GM21381 (cell line): ENCODE measurements at regions not wholly inside any gene's neighbourhood (a gene's known extent, or its start where the extent isn't known, plus 50 kb on each side); places are given as distances from the start of the nearest gene placed in this dataset.
"Not testable (repeated sequence)": the region's sequence is repeated elsewhere in the genome, so short reads cannot be mapped to it uniquely, and the experiment has no call there.

Source experiments
- ATAC-seq: cut with Tn5 transposase; IDR thresholded peaks from one replicate; pipeline ENCODE4 v1.9.1; 2021; ENCODE audit warnings: mild to moderate bottlenecking, moderate library complexity; ENCODE audit not compliant: unreplicated experiment

DNA sequence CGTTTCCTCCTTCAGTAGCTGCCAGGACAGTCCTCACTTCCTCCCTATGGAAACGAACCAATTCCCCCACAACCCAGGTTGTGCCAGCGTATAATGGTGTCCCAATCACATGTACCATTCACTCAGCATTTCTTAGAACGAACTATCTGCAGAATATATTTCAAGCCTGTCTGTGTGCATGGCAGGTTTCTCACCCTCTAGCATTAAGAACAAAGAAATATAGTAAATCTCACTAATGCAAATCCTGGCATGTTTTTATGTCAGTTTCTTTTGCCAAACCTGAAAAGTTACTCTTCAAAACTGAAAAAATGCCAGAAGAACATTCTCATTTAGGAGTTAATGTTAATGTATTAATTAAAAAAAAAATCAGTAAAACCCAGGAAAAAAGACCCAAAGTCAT is 405.9 kb upstream of the KLF6 start:
- no peak for ATAC-seq

DNA sequence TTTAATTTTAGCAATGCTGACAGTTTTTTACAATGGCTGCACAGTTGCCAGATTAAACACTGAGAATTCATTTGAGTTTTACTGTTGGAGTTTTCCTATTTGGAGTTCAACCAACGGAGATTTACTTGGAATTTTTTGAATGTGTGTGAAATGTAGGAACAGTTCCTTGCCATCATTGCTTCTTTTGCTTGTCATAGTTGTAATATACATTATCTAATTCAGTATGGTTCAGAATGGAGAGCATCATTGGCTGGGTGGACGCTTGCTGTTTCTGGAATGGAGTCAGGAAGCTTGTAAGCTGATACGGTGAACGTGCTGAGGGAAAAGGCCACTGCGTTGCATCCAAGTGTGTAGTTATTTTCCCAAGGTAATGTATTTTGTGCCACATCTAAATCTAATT is 404.3 kb upstream of the KLF6 start:
- no peak for ATAC-seq

GRCh38 chr10:4188406-4188805 is 403.4 kb upstream of the KLF6 start:
- ATAC-seq = no peak

GRCh38 chr10:4186849-4187540 is 402.0 kb upstream of the KLF6 start:
- no peak for ATAC-seq

GRCh38 chr10:4183761-4184261 is 398.8 kb upstream of the KLF6 start:
- no peak for ATAC-seq

GRCh38 chr10:4181621-4182049 is 396.6 kb upstream of the KLF6 start:
- no peak for ATAC-seq

DNA sequence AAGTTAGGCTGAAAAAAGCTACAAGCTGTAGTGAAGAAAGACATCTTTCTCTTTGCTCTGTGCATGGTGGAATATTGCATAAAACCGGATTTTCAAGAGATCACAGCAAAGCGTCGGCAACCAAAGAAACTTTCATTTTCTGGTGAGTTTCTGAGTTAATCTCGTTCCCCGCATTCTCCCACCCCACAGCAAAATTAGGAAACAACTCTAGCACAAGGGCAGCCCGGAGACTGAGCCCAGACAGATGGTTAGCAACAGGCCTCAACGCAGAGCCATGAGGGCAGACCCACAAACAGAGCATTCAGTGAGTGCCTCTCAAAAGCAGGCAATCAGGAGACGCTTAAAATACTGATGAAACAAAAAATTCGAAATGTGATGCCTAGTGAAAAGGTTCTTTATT is 396.1 kb upstream of the KLF6 start:
- no peak for ATAC-seq

GRCh38 chr10:4177791-4178190 is 392.8 kb upstream of the KLF6 start:
- ATAC-seq = no peak

GRCh38 chr10:4176500-4177281 is 391.7 kb upstream of the KLF6 start:
- peak; percentile 26 for ATAC-seq

DNA sequence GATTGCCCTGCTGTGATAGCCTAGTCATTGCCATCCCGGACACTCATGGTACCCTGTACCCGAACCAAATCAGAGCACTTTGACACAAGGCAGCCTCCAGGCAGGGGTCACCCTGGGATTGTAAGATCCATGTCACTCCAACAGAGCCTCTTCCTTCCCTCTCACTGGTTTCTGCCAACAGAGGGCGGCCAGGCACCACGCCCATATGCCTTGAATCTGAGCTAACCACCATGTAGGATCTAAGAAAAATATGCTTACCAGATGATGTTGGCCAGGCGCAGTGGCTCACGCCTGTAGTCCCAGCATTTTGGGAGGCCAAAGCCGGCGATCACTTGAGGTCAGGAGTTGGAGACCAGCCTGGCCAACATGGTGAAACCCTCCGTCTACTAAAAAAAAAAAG is 389.2 kb upstream of the KLF6 start:
- ATAC-seq = no peak

DNA sequence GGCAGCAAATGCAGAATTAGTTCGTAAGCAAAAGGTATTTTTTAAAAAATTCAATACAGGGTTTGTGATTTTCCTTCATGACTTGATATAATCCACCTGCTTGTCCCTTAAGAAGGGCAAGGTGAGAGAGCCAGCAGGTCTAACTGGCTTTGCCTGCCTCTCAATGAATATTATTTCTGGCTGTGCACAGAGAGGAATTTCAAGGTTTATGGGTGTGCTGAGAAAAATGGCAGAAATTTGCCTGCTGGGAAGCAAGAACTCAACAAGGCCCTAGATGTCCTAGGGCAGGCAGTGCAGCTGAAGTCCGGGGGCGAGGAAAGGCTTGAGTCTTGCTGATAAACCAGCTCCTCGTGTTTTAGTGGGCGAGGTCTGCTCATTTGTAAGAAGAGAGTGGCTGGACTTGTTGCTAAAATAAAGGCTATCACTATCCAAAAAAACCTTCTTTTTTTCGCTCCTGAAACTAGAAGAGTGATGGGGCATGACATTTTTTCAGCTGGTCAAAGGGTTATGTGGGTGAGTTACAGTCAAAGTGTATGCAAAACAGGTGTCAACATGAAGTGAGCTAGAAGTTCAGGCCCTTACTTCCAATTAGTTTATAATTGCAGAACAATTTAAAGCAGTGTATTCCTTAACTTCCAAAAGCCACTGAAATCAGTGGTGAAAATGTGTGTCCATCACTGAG is 385.8 kb upstream of the KLF6 start:
- ATAC-seq = no peak

GRCh38 chr10:4170181-4170580 is 385.2 kb upstream of the KLF6 start:
- ATAC-seq = no peak

DNA sequence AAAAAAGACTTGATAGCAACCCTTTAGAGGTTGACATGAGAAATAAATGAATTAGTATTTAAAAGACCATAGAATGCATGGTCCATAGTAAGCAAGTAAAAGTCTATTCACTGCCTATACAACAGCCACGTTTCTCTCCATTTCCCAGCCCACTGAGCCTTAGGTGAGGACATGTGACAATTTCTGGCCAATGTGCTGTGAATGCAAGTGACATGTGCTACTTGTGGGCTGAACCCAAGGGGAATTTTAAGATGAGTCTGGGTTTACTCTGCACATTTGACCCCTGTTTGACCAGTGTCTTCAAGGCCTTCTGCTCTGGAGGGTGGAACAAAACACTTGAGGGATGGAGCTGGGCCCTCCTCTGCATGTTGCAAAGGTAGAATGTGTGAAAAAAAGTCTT is 384.4 kb upstream of the KLF6 start:
- ATAC-seq = no peak

- no peak for ATAC-seq
Measured at GRCh38 chr10:4167216-4167615, 382.2 kb upstream of the KLF6 start.

GRCh38 chr10:4162571-4163286 is 377.7 kb upstream of the KLF6 start:
- no peak for ATAC-seq

DNA sequence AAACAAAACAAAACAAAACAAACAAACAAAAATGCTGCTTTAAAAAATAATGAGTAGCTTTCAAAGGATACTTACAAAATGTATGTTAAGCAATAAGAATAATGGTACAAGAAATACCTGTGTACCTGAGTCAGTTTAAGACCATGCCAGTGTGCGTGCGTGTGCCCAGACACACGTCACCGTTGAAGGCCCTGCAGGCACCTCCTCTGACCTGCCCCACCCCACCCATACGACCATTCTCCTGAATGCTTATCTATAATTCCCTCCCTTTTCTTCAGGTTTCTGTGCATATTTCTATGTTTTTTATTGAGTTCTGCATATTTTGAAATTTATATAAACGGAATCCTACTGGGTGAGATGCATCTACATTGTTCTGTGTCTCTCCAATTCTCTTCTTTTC is 374.2 kb upstream of the KLF6 start:
- no peak for ATAC-seq

GRCh38 chr10:4154191-4154715 is 369.2 kb upstream of the KLF6 start:
- no peak for ATAC-seq

DNA sequence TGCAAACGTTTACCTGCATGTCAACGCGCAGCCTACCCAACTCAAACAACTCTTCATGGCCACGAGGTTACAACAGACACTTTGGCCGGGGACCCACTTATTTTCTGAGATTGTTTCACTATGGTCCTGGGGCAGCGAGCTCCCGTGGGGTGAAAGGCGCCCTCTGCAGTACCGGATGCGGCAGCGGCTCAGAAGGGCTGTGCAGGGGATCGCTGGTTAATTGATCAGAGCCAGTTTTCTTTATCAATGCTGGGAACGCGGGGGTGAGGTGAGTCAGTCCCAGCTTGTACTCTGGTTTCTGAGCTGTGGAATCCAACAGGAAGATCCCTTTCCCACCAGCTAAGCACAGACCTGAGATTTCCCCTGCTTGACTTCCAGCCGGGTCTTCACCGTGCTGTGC is 366.5 kb upstream of the KLF6 start:
- no peak for ATAC-seq

- ATAC-seq = no peak
Measured at GRCh38 chr10:4150676-4151075, 365.7 kb upstream of the KLF6 start.

DNA sequence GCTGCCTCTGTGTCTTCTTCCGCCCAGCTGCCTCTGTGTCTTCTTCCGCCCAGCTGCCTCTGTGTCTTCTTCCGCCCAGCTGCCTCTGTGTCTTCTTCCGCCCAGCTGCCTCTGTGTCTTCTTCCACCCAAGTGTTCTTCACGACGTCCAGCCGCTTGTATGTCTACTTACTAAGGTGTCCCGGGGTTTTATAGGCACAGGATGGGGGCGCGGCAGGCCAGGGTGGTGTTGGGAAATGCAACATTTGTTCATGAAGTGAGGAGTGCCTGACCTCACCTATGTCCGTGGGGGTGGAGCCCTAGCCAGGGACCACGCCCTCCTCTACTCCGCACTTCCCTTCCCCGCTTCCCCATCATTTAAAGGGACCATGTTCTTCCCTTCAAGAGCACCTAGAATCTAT is 364.5 kb upstream of the KLF6 start:
- not testable (repeated sequence) for ATAC-seq

GRCh38 chr10:4147245-4147644 is 362.2 kb upstream of the KLF6 start:
- no peak for ATAC-seq
